Mucosa of descending colon (tissue), 3 donors: ENCODE measurements at regions not wholly inside any gene's neighbourhood (a gene's known extent, or its start where the extent isn't known, plus 50 kb on each side); places are given as distances from the start of the nearest gene placed in this dataset.

Experiments used
- ATAC-seq: fragments of 200-7000 bp; cut with Tn5 transposase; one replicate; pipeline ENCODE4 v1.9.1; 2020; ENCODE audit warnings: mild to moderate bottlenecking, moderate library complexity
- DNase-seq, 3 donors: peaks; one replicate each; pipeline ENCODE4 v3.0.0-alpha.2; 2020
- H3K36me3 ChIP-seq: fragments of 200-600 bp; one replicate; pipeline ENCODE4 v1.8.0; 2021; ENCODE audit warnings: low read depth, mild to moderate bottlenecking
- H3K4me1 ChIP-seq: fragments of 200-600 bp; one replicate; pipeline ENCODE4 v1.8.0; 2021; ENCODE audit warnings: low read depth, mild to moderate bottlenecking
- H3K4me3 ChIP-seq: fragments of 200-600 bp; one replicate; pipeline ENCODE4 v1.8.0; 2021; ENCODE audit warnings: mild to moderate bottlenecking
- H3K9me3 ChIP-seq: fragments of 200-600 bp; one replicate; pipeline ENCODE4 v1.8.0; 2021; ENCODE audit warnings: mild to moderate bottlenecking
- intact Hi-C, 2 donors: fragments of 100-400 bp; cut with DNase I in 1 of 2; cut with micrococcal nuclease in 1 of 2; formaldehyde crosslinking; loops; one replicate each; pipeline versions ENCODE4 v1.11.0 to v1.11.1; 2022; cut with DNase I, micrococcal nuclease
- TF ChIP-seq, protein P1 (sequence below): fragments of 200-600 bp; IDR thresholded peaks from one replicate; pipeline ENCODE4 v1.8.0; 2022; ENCODE audit warnings: antibody characterized with exemption, mild to moderate bottlenecking
- donor health status: DM: no; HTN: no; CAD: no; lungs with moderate emphysema.
- donor health status: DM: no; HTN: no; CAD: no.
- donor health status: DM: no; HTN: yes; CAD: no.

DNA sequence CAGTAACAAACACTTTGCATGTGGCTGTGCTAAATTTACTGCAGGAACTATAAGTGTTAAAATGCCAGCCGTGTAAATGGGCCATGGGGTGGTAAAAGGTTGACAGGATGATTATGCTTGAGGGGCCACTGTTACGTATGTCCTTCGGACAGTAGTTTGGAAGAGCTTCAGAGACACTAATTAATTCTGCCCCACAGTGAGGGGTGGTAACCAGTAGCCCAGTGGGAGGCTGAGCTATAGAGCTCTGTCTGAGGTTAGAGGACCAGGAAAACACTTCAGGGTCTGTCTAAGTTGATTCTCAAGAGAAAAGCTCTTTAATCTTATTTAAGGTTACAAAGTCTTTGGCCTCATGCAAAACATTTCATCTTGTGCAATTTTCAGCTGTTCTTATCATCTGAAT lies 176.6 kb downstream of the DMRTA1 start:
- H3K36me3 ChIP-seq, result no peaks in the 10 kb centered on the region
- ATAC-seq (no peak), DNase-seq (no peak)
- TF ChIP-seq, protein P1, sequence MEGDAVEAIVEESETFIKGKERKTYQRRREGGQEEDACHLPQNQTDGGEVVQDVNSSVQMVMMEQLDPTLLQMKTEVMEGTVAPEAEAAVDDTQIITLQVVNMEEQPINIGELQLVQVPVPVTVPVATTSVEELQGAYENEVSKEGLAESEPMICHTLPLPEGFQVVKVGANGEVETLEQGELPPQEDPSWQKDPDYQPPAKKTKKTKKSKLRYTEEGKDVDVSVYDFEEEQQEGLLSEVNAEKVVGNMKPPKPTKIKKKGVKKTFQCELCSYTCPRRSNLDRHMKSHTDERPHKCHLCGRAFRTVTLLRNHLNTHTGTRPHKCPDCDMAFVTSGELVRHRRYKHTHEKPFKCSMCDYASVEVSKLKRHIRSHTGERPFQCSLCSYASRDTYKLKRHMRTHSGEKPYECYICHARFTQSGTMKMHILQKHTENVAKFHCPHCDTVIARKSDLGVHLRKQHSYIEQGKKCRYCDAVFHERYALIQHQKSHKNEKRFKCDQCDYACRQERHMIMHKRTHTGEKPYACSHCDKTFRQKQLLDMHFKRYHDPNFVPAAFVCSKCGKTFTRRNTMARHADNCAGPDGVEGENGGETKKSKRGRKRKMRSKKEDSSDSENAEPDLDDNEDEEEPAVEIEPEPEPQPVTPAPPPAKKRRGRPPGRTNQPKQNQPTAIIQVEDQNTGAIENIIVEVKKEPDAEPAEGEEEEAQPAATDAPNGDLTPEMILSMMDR, result no peak
- no peak overlapping the region for H3K4me3 ChIP-seq
- H3K9me3 ChIP-seq, result no peaks in the 10 kb centered on the region
- H3K4me1 ChIP-seq, result no peaks in the 10 kb centered on the region
- intact Hi-C loops, result no loop called here

DNA sequence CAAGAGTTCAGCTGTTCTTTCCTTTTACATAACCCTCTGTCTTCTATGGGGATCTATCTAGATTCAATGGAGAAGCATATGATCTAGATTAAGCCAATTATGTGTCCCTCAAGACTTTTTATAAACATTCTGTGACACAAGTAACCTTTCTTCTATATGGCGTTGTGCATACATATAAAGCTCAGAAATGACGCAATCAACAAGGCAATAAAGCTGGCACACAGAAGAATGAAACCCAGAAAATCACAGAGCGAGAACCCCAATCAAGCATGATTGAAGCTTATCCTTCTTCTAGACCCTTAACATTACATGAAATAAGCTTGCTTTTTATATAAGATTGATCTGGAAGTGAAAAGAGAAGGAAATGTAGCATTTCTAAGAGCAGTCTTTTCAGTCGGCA lies 178.9 kb downstream of the DMRTA1 start:
- TF ChIP-seq, protein P1, result no peak
- Histone ChIP-seq H3K36me3 (no peaks in the 10 kb centered on the region), H3K4me1 (no peaks in the 10 kb centered on the region), H3K9me3 (no peaks in the 10 kb centered on the region), H3K4me3 (no peak overlapping the region)
- DNase-seq, result no peak
- ATAC-seq, result no peak
- intact Hi-C loops, result no loop called here

DNA sequence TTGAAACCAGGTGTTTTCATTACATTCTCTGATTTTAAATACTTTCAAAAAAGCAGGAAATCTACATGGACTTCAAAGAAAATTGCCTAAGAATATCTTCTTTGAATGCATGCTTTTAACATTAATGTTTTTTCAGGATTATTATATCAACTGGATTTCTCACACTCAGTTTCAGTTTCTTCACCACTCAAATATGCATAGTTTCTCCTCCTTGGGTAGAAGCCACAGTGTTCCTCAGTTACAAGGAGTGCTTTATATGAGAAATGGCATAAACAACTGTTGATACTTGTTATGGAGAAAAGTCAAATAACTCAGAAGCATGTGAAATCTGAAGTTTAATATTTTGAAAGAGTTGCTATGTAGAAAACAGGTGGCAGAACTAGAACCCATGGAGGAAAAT lies 196.9 kb downstream of the DMRTA1 start:
- Histone ChIP-seq H3K4me1 (no peaks in the 10 kb centered on the region), H3K36me3 (no peaks in the 10 kb centered on the region), H3K9me3 (no peaks in the 10 kb centered on the region), H3K4me3 (no peak overlapping the region)
- DNase-seq (no peak), ATAC-seq (no peak)
- intact Hi-C loops, result no loop called here
- TF ChIP-seq, protein P1, result no peak

DNA sequence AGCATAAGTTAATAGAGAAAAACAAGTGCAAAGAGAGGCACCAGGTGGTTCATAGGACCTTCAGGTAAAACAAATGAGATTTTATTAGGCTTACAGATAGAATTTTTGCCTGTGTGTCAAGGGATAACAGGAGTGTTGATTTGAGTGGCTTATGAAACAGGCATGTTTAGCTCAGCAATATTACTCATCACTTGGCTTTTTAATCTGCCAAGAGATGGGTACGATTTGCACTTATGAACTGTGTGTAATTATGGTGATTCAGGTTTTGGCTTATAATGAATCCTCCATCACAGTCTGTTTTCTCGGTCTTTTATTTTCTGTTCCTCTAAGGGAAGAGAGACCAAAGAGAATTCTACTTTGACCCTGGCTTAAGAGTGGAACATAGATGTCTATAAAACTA lies 199.3 kb downstream of the DMRTA1 start:
- intact Hi-C loops, result no loop called here
- TF ChIP-seq, protein P1, result no peak
- Histone ChIP-seq H3K4me1 (no peaks in the 10 kb centered on the region), H3K4me3 (no peak overlapping the region), H3K36me3 (no peaks in the 10 kb centered on the region), H3K9me3 (no peaks in the 10 kb centered on the region)
- ATAC-seq (no peak), DNase-seq (no peak)

DNA sequence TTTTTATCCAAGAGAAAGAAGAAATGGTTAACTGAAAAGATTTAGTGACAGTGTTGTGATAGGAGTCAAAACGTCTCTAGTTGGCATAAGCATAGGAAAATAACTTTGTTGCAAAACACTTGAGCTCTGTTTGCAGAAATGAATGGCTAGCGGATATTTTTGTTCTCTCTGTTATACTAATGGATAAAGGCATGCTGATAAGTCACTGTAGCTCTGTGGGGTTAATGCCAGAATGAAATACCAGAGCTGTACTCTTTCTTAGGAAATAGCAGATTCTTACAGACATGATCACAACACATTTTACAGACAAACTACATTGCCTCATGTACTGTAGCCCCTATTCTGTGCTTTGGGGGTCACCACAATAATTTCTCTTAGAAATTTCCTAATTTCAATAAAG lies 202.8 kb downstream of the DMRTA1 start:
- ATAC-seq, result no peak
- H3K9me3 ChIP-seq, result no peaks in the 10 kb centered on the region
- DNase-seq, result no peak
- no peak overlapping the region for H3K4me3 ChIP-seq
- intact Hi-C loops, result no loop called here
- TF ChIP-seq, protein P1, result no peak
- no peaks in the 10 kb centered on the region for H3K4me1 ChIP-seq
- H3K36me3 ChIP-seq, result no peaks in the 10 kb centered on the region

DNA sequence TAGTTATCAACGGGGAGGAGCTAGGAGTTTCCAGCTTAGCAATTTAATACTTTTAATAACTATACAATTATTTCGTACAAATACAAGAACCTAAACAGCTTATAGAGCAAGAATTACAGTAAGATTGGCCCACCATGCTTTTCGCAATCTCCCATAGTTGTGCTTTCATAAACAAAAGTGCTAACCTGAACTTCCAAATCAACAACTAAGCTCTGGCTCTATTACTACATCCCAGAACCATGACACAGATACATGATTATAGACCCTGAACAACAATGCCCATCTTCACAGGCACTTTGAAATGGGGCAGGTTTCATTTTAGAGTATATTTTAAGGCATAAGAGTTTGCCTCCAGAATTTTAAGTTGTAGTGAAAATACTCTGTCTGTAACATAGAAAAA lies 203.5 kb downstream of the DMRTA1 start:
- TF ChIP-seq, protein P1, result no peak
- ATAC-seq, result no peak
- intact Hi-C loops, result no loop called here
- Histone ChIP-seq H3K4me1 (no peaks in the 10 kb centered on the region), H3K9me3 (no peaks in the 10 kb centered on the region), H3K36me3 (no peaks in the 10 kb centered on the region), H3K4me3 (no peak overlapping the region)
- DNase-seq, result no peak
